GM19025 (cell line): ENCODE measurements at regions not wholly inside any gene's neighbourhood (a gene's known extent, or its start where the extent isn't known, plus 50 kb on each side); places are given as distances from the start of the nearest gene placed in this dataset.

ENCODE experiments used
- ATAC-seq: cut with Tn5 transposase; IDR thresholded peaks from one replicate; pipeline ENCODE4 v1.9.1; 2021; ENCODE audit warnings: mild to moderate bottlenecking, low read depth, moderate library complexity; ENCODE audit not compliant: unreplicated experiment

DNA sequence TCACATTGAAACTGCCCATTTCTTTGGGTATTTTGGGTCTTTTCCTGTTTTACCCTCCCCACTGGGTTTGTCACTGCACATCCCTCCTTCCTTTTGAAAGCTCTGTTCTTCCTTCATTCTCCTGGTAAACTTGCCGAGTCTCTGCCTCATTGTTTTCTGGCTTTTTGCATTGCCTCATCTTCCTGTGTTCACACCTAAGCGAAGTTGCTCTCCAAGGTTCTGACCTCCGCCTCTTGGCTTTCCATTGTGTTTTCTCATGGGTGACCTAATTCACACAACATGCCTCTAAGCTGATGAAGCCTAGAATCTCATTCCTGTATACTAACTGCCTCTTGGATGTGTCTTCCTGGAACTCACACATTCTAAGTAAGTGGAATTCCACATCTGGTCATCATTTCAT is 1096.1 kb upstream of the EEF2KMT start:
- no peak for ATAC-seq

DNA sequence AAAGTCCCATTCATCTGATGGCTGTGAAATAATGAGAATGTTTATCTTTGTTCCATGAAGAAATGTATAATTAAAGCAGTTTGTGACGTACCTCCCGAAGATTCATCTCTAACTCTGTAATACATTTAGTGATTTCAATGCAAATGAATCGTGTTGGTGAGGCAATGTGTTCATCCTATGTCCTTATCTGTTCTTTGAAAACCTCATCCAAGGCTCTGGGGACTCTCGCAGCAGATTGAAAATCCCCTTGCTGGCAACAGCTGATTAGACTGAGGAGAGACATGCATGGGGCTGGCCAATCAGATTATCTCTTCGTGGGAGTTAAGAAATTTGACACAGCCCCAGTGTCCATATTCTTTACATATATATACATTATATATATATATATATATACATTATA is 1095.4 kb upstream of the EEF2KMT start:
- ATAC-seq, result no peak

DNA sequence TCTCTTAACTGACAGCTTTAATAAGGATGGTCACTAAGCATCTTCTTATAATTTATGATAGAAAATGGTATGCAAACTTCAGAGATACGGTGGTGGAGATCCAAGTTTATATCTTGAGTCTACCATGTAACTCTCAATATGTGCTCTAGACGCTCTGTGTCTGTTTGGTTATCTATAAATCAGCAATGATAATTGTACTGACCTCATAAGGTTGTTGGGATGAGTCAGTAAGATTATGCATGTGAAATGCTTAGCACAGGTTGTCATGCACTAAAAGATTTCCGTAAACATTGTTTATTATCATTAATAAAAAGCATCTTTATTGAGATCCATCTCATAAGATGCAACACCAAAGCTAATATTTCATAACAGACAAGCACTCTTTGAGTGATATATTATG is 1094.9 kb upstream of the EEF2KMT start:
- no peak for ATAC-seq

DNA sequence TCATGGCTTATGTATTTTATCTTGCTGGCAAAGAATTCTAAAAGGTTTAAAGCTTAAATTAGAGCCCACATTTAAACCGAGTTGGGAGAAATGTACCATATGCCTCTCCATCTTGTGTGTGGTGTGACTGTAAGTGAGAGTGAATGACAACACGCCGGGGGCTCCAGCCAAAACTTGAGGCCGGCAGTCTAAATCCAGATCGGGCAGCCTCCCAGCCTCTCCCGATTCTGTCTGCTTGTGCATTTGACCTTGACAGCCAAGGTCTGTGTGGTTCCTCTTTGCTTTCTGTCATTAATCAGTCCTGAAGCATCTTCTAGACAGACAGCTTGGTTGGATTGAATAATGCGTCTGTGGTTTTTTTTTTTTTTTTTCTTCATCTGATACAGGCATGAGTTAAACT is 1093.2 kb upstream of the EEF2KMT start:
- ATAC-seq, result no peak

DNA sequence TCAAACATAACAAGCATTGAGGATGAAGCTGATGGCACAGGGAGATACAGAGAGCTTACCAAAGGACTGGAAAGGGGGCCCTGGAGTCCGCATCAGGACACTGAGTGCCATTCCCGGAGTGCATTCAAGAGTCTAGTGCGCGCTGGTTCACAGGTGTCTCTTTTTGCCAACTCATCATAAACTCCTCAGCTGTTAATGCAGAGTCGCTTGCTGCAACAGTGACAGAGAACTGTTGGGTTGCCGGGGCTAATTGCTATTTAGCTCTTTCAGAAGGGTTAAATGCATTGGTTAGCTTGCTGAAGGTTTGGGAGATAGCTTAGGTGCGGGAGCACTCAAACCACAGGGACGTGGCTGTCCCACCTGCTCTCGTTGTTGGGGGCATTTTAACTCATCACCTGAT is 1091.6 kb upstream of the EEF2KMT start:
- ATAC-seq, result no peak

DNA sequence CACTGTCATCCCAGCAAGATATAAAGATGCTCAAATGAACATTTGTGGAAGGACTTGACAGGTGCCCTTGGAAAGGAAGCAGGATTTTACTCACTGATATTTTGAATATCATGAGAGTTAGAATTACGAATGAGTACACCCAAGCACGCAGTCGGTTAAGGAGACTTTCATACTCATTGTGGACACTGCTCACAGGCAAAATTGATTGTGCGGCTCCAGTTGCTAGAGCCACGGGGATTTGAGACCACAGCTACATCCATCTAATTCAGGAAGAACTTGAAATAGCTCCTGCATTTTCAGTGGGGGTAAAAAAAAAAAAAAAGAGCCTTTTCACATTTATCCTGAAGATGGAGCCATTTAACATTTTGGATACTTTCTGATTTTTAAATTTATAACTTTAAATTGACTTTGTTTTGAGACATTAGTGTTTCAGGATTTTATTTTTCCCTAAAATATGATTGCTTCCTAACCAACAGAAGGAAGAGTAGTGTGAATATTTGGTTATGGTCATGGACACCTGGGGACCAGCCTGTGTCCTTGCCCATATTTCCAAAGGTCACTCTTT is 1080.1 kb upstream of the EEF2KMT start:
- ATAC-seq, result no peak

DNA sequence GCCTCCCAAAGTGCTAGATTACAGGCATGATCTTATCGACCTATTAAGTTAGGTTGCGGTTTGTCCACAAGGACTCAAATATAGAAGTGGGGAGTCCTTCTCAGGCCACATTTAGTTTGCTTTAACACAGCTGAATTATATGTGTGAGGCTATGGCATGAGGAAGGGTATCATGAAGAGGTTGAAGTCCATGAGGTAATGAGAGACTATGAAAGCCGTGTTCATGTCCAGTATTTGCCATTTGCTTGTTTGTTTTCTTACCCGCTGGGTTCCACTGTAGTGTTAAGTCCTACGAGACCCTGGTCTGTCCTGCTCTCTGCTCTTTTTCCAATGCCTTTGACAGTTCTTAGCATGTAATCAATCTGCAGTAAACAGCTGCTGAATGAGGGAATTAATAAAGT is 1072.4 kb upstream of the EEF2KMT start:
- ATAC-seq, result no peak

DNA sequence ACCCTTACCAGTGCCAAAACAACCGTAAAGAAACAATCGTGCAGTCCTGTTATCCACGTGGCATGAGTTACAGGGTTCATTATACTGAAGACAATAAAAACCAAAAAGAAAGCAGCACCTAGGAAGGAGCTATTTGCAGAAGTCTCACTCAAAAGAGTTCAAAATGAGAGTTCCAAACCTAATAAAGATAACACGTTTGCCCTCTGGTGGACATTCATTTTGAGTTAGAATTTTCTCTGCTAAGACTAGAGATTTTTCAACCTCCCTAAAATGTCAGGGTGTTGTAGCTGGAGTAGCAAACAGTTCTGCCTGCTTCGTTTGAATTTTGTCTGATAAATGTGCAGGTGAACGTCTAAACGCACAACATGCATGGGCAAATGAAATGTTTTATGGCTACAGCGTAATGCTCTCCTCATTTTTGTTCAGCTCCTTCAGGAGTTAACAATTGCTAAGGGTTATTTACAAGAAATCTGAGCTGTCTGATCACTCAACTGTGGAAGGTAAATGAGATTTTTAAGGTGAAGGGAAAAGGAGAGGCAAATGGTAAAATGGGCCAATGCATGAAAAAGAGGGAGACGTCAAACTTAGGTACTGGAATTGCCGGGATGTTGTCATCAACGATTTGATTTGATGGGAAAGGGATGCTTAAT is 1067.9 kb upstream of the EEF2KMT start:
- no peak for ATAC-seq

DNA sequence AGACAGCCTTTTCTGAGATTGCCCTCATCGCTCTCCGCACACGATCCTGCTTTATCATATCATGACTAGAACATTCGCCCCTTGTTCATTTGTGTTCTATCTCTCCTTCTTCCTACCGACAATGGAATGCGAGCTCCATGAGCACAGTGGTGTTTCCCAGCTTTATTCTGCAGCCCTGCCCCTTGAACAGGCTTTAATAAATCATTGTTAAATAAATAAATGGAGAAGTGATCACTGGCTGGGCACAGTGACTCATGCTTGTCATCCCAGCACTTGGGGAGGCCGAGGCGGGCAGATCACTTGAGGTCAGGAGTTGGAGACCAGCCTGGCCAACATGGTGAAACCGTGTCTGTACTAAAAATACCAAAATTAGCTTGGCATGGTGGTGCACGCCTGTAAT is 1063.3 kb upstream of the EEF2KMT start:
- ATAC-seq, result no peak

DNA sequence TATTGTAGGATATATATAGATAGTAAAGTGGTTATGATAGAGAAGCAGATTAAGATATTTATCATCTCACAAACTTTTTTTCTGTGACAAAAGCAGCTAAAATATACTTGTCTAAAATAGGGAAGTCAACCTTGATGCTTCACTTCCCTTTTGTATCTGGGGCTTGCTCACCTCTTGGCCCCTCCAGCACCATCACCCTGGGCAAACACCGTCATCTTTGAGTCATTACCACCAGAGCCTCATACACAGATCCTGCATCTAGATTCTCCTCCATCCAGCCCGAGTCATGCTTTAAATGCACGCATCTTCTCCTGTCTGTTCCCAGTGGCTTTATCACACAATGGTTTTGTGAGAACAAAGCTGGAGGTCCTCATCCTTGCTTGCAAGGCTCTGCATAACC is 1062.7 kb upstream of the EEF2KMT start:
- no peak for ATAC-seq

DNA sequence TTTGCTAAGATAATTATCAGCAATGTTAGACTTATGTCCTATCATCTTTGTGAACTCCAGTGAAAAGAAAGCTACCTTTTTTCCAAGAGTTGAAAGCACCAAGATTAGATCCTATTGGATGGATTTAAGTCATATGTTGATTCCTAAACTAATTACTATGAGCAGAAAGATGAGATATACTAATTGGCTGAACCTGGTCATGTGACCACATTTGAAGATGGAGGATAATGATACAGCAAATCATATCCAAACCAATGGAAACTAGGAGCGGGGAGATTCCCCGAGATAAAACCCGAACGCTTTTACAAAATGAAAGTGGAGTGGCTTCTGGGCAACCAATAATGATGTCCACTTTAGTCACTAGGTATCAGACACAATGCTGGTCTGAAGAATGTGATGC is 1060.2 kb upstream of the EEF2KMT start:
- ATAC-seq, result no peak

DNA sequence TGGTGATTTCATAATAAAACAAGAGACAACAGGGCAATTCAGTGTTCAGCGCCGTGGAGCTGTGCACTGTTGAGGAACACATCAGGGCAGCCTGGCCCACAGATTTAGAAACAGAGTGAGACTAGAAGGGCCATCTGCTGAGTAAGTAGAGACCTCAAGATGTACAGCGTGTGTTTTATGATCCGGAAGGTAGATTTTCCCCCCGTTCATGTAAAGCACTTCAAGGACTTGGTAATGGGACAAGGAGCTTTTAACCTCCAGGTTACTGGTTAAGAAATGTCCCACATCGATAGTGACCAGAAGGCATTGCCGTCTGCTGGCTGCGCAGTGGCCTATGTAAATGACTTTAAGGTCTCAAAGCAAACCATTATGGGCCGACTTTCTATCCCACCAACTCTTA is 1057.7 kb upstream of the EEF2KMT start:
- no peak for ATAC-seq

DNA sequence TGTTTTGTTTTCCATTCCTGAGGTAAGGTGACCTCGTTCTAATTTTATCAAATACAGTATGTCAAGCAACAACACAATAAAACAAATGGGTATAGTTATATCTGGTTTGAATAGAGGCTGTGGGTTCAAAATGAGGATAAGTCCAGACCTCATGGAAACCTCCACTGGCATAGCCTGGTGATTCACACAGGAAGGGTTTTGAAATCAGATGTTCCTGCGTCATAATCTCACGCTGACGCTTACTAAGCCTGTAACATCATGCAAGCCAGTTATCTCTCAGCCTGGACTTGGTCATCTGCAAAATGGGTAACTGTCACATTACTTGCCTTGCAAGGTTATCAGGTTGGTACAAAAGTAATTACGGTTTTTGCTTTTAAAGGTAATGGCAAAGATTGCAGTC is 1056.3 kb upstream of the EEF2KMT start:
- no peak for ATAC-seq

DNA sequence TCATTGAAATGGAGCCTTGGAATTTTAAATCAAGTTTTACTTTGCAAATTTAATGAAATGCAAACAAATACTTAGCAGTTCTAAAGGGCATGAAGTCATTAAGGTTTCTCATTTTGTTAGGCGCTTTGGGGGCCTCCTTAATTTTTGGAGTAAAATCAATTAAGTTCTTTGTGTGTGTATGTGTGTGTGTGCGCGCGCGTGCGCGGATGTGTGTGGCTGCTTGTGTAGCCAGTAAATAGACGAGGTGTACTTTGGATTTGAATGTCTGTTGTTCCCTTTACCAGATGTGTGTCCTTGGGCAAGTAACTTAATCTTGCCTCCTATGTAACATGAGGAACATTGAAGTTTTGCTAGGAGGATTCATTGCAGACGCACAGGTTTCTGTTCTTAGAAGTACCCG is 1051.4 kb upstream of the EEF2KMT start:
- ATAC-seq, result no peak

DNA sequence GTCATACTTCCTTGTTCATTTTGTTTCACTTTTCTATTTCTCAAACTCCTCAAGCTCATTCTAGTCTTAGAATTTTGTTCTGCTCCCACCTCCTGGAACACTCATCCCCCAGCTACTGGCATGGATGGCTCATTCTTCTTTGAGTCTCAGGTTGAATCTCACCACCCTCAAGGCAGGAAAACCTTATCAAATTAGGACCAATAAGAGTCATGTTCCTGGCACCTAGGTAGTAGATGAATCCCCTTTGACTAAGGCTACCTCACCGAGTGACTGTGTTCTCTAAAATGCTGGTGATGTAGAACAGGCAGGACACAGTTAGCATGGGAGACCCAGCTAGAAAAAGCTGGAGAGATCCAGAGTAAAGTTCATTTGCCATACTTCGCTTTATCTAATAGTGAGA is 1050.8 kb upstream of the EEF2KMT start:
- ATAC-seq, result no peak

DNA sequence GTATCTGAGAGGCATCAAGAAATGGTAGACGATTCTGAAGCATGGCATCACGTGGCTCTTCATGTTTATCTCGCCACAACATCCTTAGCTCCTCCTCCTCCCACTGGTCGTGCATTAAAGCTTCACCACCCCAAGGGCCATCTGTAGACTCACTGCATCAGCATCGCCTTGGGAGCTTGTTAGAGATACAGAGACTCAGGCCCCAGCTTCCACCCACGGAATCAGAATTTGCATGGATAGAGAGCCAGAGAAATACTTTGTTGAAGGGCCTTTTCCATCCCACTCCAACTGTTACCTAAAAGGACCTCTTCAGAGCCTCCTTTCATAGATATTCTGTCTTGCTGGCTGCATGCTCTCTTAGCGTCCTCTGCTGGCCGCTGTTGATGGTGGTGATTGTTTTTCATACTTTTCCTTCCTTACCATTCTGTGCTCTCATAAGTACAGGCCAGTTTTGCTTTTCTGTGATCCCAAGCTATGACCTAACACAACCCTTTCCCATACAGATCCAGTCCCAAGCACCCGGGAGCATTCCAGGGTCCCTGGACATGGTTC is 1049.4 kb upstream of the EEF2KMT start:
- ATAC-seq, result no peak

DNA sequence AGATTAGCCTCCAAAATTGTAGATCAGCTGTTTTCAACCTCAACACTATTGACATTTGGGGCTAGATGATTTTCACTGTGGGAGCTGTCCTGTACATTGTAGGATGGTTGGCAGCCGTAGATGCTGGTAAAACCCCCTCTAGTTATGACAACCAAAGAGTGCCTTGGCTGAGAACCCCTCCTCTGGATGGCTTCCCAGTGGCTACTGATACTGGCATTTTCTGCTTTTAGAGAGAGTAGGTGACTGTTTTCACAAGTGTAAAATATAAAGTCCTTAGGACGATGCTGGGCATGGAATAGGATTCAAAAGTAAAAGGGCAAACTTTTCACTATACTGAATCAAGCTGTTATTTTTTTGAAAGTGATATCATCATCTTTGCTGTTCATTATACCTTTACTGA is 1048.8 kb upstream of the EEF2KMT start:
- no peak for ATAC-seq

DNA sequence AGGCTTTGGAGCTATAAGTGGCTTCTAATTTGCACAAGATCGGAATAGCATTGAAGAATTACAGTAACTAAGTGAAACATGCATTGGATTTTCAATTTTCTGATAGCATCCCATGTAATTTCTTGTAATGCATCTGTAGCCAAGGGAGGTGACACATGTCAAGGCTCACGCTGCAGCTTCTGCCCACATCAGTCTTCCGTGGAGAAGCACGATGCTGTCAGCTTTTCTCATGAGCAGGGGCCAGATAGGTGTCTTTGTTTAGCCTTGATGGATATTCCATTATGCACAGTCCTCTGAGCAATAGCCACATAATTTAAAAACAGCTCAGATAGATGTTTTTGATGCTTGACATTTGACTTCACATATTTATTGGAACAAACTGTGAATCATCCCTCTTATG is 1046.9 kb upstream of the EEF2KMT start:
- no peak for ATAC-seq

DNA sequence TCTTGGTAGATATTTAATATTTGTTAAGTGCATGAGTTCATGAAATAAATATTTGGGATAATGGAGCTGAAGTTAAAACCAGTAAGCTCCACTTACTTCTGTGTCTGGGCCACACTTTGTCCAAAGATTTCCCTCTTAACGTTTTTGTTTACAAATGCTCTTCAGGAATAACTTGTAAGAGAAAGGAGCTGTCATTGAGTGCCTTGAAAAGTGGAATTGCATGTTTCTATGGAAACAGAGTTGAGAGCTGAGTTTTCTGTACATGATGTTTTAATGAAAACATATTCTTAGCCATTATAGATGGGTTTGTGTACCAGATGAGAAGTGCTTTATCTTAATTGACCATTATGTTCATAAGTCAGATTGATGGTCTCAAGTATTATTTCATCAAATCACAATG is 1045.4 kb upstream of the EEF2KMT start:
- no peak for ATAC-seq

DNA sequence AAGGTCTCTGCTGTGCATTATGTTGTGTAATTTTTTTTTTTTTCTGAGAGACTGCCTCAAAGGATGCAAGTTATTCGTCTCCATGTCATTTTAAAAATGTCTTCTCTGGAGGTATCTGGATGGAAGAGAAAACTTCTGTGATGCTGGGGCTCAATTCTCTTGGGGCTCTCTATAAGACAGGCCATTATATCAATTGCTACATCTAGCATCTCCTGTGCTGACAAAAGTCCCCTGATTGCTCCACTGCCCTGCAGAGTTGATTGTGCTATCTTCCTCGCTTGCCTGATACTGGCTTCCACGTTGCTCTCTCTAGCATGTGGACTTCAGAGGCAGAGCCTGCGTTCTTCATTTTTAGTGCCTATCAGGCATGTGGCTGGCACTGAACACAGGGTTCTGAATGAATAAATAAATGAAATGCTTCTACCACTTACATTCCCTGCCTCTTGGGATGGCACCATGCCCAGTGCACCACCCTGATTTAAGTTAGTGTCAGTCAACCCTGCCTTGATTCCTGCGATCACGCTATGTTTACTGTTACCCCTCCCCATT is 1035.5 kb upstream of the EEF2KMT start:
- ATAC-seq, result no peak

DNA sequence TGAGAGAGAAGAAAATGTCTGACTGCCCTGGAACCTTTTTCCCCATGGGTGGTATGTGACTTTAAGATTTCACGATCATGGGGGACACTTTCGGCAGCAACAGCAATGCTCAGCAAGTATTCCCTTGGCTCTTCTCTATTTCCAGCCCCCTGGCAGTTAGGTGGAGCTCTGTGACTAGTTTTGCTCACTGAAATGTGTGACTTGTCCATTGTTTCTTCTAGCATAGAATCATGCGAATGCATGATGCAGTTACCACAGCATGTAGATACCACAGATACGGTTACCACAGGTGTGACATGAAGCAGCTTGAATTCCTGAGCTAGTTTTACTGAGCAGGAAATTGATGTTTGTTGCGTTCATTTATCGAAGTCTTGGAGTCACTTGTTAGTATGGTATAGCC is 1034.5 kb upstream of the EEF2KMT start:
- ATAC-seq, result no peak

DNA sequence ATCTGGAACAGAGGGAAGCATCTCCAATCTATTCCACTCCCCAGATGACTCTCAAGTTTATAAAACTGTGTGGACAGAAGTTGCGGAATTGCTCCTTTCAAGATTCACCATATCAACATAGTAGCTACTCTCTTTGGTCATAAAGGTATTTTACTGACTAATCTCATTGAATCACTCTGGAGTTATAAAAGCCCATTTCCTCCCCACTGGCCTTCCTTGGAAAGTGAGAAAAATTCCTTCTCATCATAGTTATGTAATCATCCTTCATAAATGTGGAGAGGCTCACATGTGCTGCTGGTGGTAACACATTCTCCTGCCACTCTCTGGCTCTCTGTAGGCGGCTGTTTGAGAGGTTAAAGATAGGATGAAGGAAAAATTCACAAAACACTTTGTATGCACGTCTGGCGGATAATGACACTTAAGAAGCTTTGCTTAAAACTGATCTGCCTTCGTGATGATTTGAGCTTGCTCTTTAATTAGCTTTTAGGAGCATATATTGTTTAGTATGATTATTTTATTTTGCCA is 1034.0 kb upstream of the EEF2KMT start:
- ATAC-seq, result no peak
